ENCODE measurements at regions not wholly inside any gene's neighbourhood (a gene's known extent, or its start where the extent isn't known, plus 50 kb on each side); places are given as distances from the start of the nearest gene placed in this dataset.
A peak's percentile ranks its signal among the peaks of the same experiment; 100 is the strongest.

- DNase-seq: no peak
- Mint-ChIP-seq H3K27ac (no peak overlapping the region), H3K4me3 (no peak overlapping the region), H3K27me3 (ENCODE audit: low read depth, poor library complexity) (peaks cover 4% of the 10 kb centered on the region), H3K9me3 (no peaks in the 10 kb centered on the region), H3K36me3 (ENCODE audit: low read depth) (no peaks in the 10 kb centered on the region), H3K4me1 (no peaks in the 10 kb centered on the region)
- no peak for TF ChIP-seq CTCF (IDR thresholded peaks at IDR 0.05)
Observed at GRCh38 chr5:88606626-88607025, 276.4 kb downstream of the MEF2C start.

- H3K4me1 Mint-ChIP-seq: no peaks in the 10 kb centered on the region
- no peak overlapping the region for H3K4me3 Mint-ChIP-seq
- H3K36me3 Mint-ChIP-seq (ENCODE audit: low read depth): no peaks in the 10 kb centered on the region
- H3K27ac Mint-ChIP-seq: no peak overlapping the region
- DNase-seq: no peak
- peaks cover 4% of the 10 kb centered on the region for H3K27me3 Mint-ChIP-seq (ENCODE audit: low read depth, poor library complexity)
- no peak for TF ChIP-seq CTCF (IDR thresholded peaks at IDR 0.05)
- peaks cover 2% of the 10 kb centered on the region for H3K9me3 Mint-ChIP-seq
Observed at GRCh38 chr5:88606173-88606572, 276.8 kb downstream of the MEF2C start.

DNA sequence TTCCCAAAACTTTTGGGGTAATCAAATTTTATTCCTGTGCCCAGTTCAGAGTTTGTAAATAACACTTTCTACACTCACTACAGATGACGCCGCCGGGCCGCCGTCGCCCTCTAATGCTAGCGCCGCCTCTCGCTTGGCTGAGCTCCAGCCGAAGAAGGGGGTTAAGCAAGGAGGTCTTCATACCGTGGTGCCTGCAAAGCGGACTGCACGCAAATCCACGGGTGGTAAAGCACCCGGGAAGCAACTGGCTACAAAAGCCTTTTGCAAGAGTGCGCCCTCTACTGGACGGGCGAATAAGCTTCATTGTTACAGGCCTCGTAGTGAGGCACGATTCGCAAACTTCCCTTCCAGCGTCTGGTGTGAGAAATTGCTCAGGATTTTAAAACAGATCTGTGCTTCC lies 280.4 kb downstream of the MEF2C start:
- peak; percentile 30 for TF ChIP-seq CTCF (IDR thresholded peaks at IDR 0.05)
- H3K36me3 Mint-ChIP-seq (ENCODE audit: low read depth): no peaks in the 10 kb centered on the region
- no peak overlapping the region for H3K27ac Mint-ChIP-seq
- H3K9me3 Mint-ChIP-seq: peaks cover 4% of the 10 kb centered on the region
- H3K4me1 Mint-ChIP-seq: no peaks in the 10 kb centered on the region
- peak; percentile 4 for DNase-seq
- no peak overlapping the region for H3K4me3 Mint-ChIP-seq
- peaks cover 4% of the 10 kb centered on the region for H3K27me3 Mint-ChIP-seq (ENCODE audit: low read depth, poor library complexity)

- peaks cover 7% of the 10 kb centered on the region for H3K27me3 Mint-ChIP-seq (ENCODE audit: low read depth, poor library complexity)
Observed at GRCh38 chr5:88594441-88594840, 288.5 kb downstream of the MEF2C start.

GRCh38 chr5:88588609-88589008 lies 294.4 kb downstream of the MEF2C start:
- no peaks in the 10 kb centered on the region for H3K4me1 Mint-ChIP-seq
- H3K27ac Mint-ChIP-seq: no peak overlapping the region
- peaks cover 9% of the 10 kb centered on the region for H3K27me3 Mint-ChIP-seq (ENCODE audit: low read depth, poor library complexity)

More at GRCh38 chr5:88594441-88594840, 288.5 kb downstream of the MEF2C start:
- no peaks in the 10 kb centered on the region for H3K4me1 Mint-ChIP-seq
- no peak overlapping the region for H3K27ac Mint-ChIP-seq
- no peak for TF ChIP-seq CTCF (IDR thresholded peaks at IDR 0.05)
- H3K9me3 Mint-ChIP-seq: peaks cover 6% of the 10 kb centered on the region
- no peak for DNase-seq
- no peak overlapping the region for H3K4me3 Mint-ChIP-seq
- H3K36me3 Mint-ChIP-seq (ENCODE audit: low read depth): no peaks in the 10 kb centered on the region

More at GRCh38 chr5:88588609-88589008, 294.4 kb downstream of the MEF2C start:
- H3K36me3 Mint-ChIP-seq (ENCODE audit: low read depth): no peaks in the 10 kb centered on the region
- TF ChIP-seq CTCF (IDR thresholded peaks at IDR 0.05): no peak
- peaks cover 29% of the 10 kb centered on the region for H3K9me3 Mint-ChIP-seq
- DNase-seq: no peak
- H3K4me3 Mint-ChIP-seq: no peak overlapping the region

Data from nephron progenitor cell (in vitro differentiated cells).